ENCODE measurements at regions not wholly inside any gene's neighbourhood (a gene's known extent, or its start where the extent isn't known, plus 50 kb on each side); places are given as distances from the start of the nearest gene placed in this dataset.

GRCh38 chr7:133164498-133164897 is 82.6 kb upstream of the CHCHD3 start:
- no peak for TF ChIP-seq YY1 (IDR thresholded peaks at IDR 0.05)
- no peak for TF ChIP-seq CTCF (IDR thresholded peaks at IDR 0.05; ENCODE audit: low read depth, low read length, missing input control)
- TF ChIP-seq ATF3 (IDR thresholded peaks at IDR 0.05): no peak
- no peak for TF ChIP-seq NR2F2 (IDR thresholded peaks at IDR 0.05)
- no peak for TF ChIP-seq RAD21 (IDR thresholded peaks at IDR 0.05)
- no peak for TF ChIP-seq ZBTB33 (IDR thresholded peaks at IDR 0.05)
- TF ChIP-seq SP1 (IDR thresholded peaks at IDR 0.05): no peak
- no peak for TF ChIP-seq MAX (IDR thresholded peaks at IDR 0.05)

Measured in liver (tissue), 3 donors.